GM23338 (cell line): ENCODE measurements at regions not wholly inside any gene's neighbourhood (a gene's known extent, or its start where the extent isn't known, plus 50 kb on each side); places are given as distances from the start of the nearest gene placed in this dataset.

Experiments used
- ATAC-seq: fragments of 200-7000 bp; cut with Tn5 transposase; 3 replicates; pipeline ENCODE4 v1.9.1; 2020
- DNase-seq: peaks from one replicate; pipeline ENCODE4 v3.0.0-alpha.2; 2015; ENCODE audit warnings: low spot score
- H2AFZ ChIP-seq: fragments of 200-600 bp; sonication (generic); 2 replicates; pipeline ENCODE4 v1.8.0; 2016; ENCODE audit warnings: antibody characterized with exemption, mild to moderate bottlenecking, moderate library complexity
- H3F3A ChIP-seq: fragments of 200-600 bp; sonication (generic); replicated peaks from 2 replicates; pipeline ENCODE4 v1.8.0; 2017; ENCODE audit warnings: antibody characterized with exemption, mixed run types, low read depth
- H3K27ac ChIP-seq: fragments of 200-600 bp; sonication (generic); 2 replicates; pipeline ENCODE4 v1.6.1; 2016; ENCODE audit warnings: low read depth
- H3K27me3 ChIP-seq: fragments of 200-600 bp; sonication (generic); 2 replicates; pipeline ENCODE4 v1.8.0; 2016; ENCODE audit warnings: mild to moderate bottlenecking, mixed run types, moderate library complexity; ENCODE audit not compliant: insufficient read depth
- H3K36me3 ChIP-seq: fragments of 200-600 bp; sonication (generic); 2 replicates; pipeline ENCODE4 v1.8.0; 2016; ENCODE audit warnings: mild to moderate bottlenecking; ENCODE audit not compliant: insufficient read depth
- H3K4me1 ChIP-seq: fragments of 200-600 bp; sonication (generic); 2 replicates; pipeline ENCODE4 v1.8.0; 2016; ENCODE audit warnings: mild to moderate bottlenecking, moderate library complexity; ENCODE audit not compliant: insufficient read depth
- H3K4me2 ChIP-seq: fragments of 200-600 bp; sonication (generic); 2 replicates; pipeline ENCODE4 v1.7.1; 2017; ENCODE audit warnings: mixed run types
- H3K4me3 ChIP-seq: fragments of 200-600 bp; sonication (generic); 2 replicates; pipeline ENCODE4 v1.6.1; 2016; ENCODE audit warnings: mixed run types
- H3K79me2 ChIP-seq: fragments of 200-600 bp; sonication (generic); replicated peaks from 2 replicates; pipeline ENCODE4 v1.8.0; 2017; ENCODE audit warnings: mild to moderate bottlenecking; ENCODE audit not compliant: insufficient read depth
- H3K9me2 ChIP-seq: fragments of 200-600 bp; sonication (generic); 2 replicates; pipeline ENCODE4 v1.8.0; 2017; ENCODE audit not compliant: insufficient read depth
- H4K20me1 ChIP-seq: fragments of 200-600 bp; sonication (generic); replicated peaks from 2 replicates; pipeline ENCODE4 v1.8.0; 2017; ENCODE audit warnings: mild to moderate bottlenecking; ENCODE audit not compliant: insufficient read depth
- H3K27ac Mint-ChIP-seq: 2 replicates; pipeline ENCODE4 v1.8.0; 2020; ENCODE audit warnings: inconsistent platforms, mild to moderate bottlenecking, moderate library complexity, mixed read lengths
- H3K27me3 Mint-ChIP-seq: 3 replicates; pipeline ENCODE4 v1.8.0; 2022; ENCODE audit warnings: low read depth, mild to moderate bottlenecking, moderate library complexity, mixed read lengths, inconsistent platforms; ENCODE audit not compliant: insufficient read depth, poor library complexity
- H3K36me3 Mint-ChIP-seq: 3 replicates; pipeline ENCODE4 v1.8.0; 2021; ENCODE audit warnings: low read depth, mild to moderate bottlenecking, inconsistent platforms, moderate library complexity, mixed read lengths
- H3K4me1 Mint-ChIP-seq: 3 replicates; pipeline ENCODE4 v1.8.0; 2020; ENCODE audit warnings: mild to moderate bottlenecking, inconsistent platforms, mixed read lengths
- H3K4me3 Mint-ChIP-seq: 3 replicates; pipeline ENCODE4 v1.8.0; 2021; ENCODE audit warnings: moderate library complexity, mild to moderate bottlenecking, inconsistent platforms, mixed read lengths
- H3K9me3 Mint-ChIP-seq: 3 replicates; pipeline ENCODE4 v1.8.0; 2020; ENCODE audit warnings: moderate library complexity, mild to moderate bottlenecking, inconsistent platforms, mixed read lengths
- CREB1 ChIP-seq: fragments of 250-450 bp; sonication (Bioruptor Pico); IDR thresholded peaks from 2 replicates; pipeline ENCODE4 v1.5.0; 2020; ENCODE audit warnings: low read depth, mild to moderate bottlenecking, moderate library complexity
- ETS1 ChIP-seq: IDR thresholded peaks from 2 replicates; pipeline ENCODE4 v1.6.1; 2016; ENCODE audit warnings: antibody characterized with exemption
- EZH2 ChIP-seq: fragments of 200-600 bp; sonication (generic); IDR thresholded peaks from one replicate; pipeline ENCODE4 v1.8.0; 2017; ENCODE audit warnings: antibody characterized with exemption, mild to moderate bottlenecking, low read depth; ENCODE audit not compliant: unreplicated experiment
- EZH2phosphoT487 ChIP-seq: fragments of 200-600 bp; sonication (generic); IDR thresholded peaks from one replicate; pipeline ENCODE4 v1.8.1; 2018; ENCODE audit warnings: antibody characterized with exemption; ENCODE audit not compliant: unreplicated experiment
- JUNB ChIP-seq: IDR thresholded peaks from one replicate; pipeline ENCODE4 v1.6.1; 2016; ENCODE audit warnings: antibody characterized with exemption; ENCODE audit not compliant: unreplicated experiment
- NANOG ChIP-seq: IDR thresholded peaks from 2 replicates; pipeline ENCODE4 v1.6.1; 2016; ENCODE audit warnings: antibody characterized with exemption, borderline replicate concordance
- POLR2AphosphoS5 ChIP-seq: IDR thresholded peaks from 2 replicates; pipeline ENCODE4 v1.6.1; 2016; ENCODE audit warnings: antibody characterized with exemption, low read depth
- STAT1 ChIP-seq: IDR thresholded peaks from one replicate; pipeline ENCODE4 v1.6.1; 2016; ENCODE audit warnings: antibody characterized with exemption; ENCODE audit not compliant: unreplicated experiment
- ZNF114 ChIP-seq: fragments of 250-450 bp; sonication (Bioruptor Pico); IDR thresholded peaks from 2 replicates; pipeline ENCODE4 v1.5.0; 2020; ENCODE audit warnings: mild to moderate bottlenecking, moderate library complexity
- ZNF331 ChIP-seq: fragments of 250-450 bp; sonication (Bioruptor Pico); IDR thresholded peaks from 2 replicates; pipeline ENCODE4 v1.5.0; 2020; ENCODE audit warnings: low read depth, mild to moderate bottlenecking, moderate library complexity
- ZNF462 ChIP-seq: fragments of 250-450 bp; sonication (Bioruptor Pico); IDR thresholded peaks from 2 replicates; pipeline ENCODE4 v1.5.0; 2020; ENCODE audit warnings: mild to moderate bottlenecking, moderate library complexity
- TF ChIP-seq, protein P1 (sequence below): IDR thresholded peaks from one replicate; pipeline ENCODE4 v1.6.1; 2018; ENCODE audit warnings: antibody characterized with exemption; ENCODE audit not compliant: unreplicated experiment
- TF ChIP-seq, protein P2 (sequence below), 2 experiments: fragments of 200-600 bp in 1 of 2; sonication (generic) in 1 of 2; conservative IDR thresholded peaks; 2 replicates each; pipeline versions ENCODE4 v1.5.1 to v1.6.1; 2016 to 2017; ENCODE audit warnings: antibody characterized with exemption in 2 of 2, low read depth in 2 of 2, mild to moderate bottlenecking in 2 of 2, moderate library complexity in 1 of 2

DNA sequence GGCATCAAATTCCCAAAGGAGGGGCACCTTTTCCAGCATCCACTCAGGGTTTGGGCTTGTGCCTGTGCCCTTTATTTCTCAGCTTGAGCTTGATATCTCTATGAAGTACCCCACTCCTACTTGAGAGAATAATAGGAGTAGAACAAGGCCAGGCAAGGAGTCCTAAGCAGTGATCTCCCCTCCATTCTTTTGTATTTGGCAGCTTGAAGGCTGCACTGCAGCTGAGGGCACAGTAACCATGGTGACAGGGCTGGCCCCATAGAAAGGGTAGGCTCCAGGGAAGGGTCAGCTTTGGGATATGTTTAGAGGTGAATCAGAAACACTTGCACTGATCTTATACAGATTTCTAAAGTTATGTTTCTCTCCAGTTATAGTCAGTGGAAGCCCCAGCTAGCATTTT lies 145.4 kb upstream of the SLC24A5 start:
- Histone ChIP-seq H3K27me3 (no peaks in the 10 kb centered on the region), H3K79me2 (no peaks in the 10 kb centered on the region), H2AFZ (no peak overlapping the region), H3K9me2 (peaks cover 5% of the 10 kb centered on the region; the same call in 1 of the 2 replicates), H3K4me2 (no peak overlapping the region), H3F3A (no peaks in the 10 kb centered on the region), H3K27ac (no peak overlapping the region), H3K4me1 (no peaks in the 10 kb centered on the region), H3K4me3 (no peak overlapping the region), H3K36me3 (no peaks in the 10 kb centered on the region), H4K20me1 (no peaks in the 10 kb centered on the region)
- no peak overlapping the region for H3K27ac Mint-ChIP-seq
- H3K4me3 Mint-ChIP-seq = no peak overlapping the region
- TF ChIP-seq POLR2AphosphoS5 (no peak), ZNF331 (no peak), NANOG (no peak), ETS1 (no peak), JUNB (no peak), ZNF462 (CRISPR knock-in tag) (no peak), STAT1 (no peak), ZNF114 (CRISPR knock-in tag) (no peak), CREB1 (CRISPR knock-in tag) (no peak), EZH2phosphoT487 (no peak), EZH2 (no peak)
- TF ChIP-seq, protein P1, sequence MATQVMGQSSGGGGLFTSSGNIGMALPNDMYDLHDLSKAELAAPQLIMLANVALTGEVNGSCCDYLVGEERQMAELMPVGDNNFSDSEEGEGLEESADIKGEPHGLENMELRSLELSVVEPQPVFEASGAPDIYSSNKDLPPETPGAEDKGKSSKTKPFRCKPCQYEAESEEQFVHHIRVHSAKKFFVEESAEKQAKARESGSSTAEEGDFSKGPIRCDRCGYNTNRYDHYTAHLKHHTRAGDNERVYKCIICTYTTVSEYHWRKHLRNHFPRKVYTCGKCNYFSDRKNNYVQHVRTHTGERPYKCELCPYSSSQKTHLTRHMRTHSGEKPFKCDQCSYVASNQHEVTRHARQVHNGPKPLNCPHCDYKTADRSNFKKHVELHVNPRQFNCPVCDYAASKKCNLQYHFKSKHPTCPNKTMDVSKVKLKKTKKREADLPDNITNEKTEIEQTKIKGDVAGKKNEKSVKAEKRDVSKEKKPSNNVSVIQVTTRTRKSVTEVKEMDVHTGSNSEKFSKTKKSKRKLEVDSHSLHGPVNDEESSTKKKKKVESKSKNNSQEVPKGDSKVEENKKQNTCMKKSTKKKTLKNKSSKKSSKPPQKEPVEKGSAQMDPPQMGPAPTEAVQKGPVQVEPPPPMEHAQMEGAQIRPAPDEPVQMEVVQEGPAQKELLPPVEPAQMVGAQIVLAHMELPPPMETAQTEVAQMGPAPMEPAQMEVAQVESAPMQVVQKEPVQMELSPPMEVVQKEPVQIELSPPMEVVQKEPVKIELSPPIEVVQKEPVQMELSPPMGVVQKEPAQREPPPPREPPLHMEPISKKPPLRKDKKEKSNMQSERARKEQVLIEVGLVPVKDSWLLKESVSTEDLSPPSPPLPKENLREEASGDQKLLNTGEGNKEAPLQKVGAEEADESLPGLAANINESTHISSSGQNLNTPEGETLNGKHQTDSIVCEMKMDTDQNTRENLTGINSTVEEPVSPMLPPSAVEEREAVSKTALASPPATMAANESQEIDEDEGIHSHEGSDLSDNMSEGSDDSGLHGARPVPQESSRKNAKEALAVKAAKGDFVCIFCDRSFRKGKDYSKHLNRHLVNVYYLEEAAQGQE = no peak
- TF ChIP-seq, protein P2, sequence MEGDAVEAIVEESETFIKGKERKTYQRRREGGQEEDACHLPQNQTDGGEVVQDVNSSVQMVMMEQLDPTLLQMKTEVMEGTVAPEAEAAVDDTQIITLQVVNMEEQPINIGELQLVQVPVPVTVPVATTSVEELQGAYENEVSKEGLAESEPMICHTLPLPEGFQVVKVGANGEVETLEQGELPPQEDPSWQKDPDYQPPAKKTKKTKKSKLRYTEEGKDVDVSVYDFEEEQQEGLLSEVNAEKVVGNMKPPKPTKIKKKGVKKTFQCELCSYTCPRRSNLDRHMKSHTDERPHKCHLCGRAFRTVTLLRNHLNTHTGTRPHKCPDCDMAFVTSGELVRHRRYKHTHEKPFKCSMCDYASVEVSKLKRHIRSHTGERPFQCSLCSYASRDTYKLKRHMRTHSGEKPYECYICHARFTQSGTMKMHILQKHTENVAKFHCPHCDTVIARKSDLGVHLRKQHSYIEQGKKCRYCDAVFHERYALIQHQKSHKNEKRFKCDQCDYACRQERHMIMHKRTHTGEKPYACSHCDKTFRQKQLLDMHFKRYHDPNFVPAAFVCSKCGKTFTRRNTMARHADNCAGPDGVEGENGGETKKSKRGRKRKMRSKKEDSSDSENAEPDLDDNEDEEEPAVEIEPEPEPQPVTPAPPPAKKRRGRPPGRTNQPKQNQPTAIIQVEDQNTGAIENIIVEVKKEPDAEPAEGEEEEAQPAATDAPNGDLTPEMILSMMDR (conservative IDR thresholded peaks at IDR 0.05; ENCODE audit: low read depth in 2 of 2) = no peak
- no peaks in the 10 kb centered on the region for H3K9me3 Mint-ChIP-seq
- ATAC-seq (peak; percentile 52), DNase-seq (peak; percentile 10)
- H3K36me3 Mint-ChIP-seq = no peaks in the 10 kb centered on the region
- H3K27me3 Mint-ChIP-seq = peaks cover 2% of the 10 kb centered on the region
- no peaks in the 10 kb centered on the region; the same call in 1 of the 3 replicates for H3K4me1 Mint-ChIP-seq
